Astrocyte (in vitro differentiated cells and primary cell): ENCODE measurements at regions not wholly inside any gene's neighbourhood (a gene's known extent, or its start where the extent isn't known, plus 50 kb on each side); places are given as distances from the start of the nearest gene placed in this dataset.

Experiments
- EZH2 ChIP-seq: IDR thresholded peaks from 2 replicates; pipeline ENCODE4 v1.6.1; 2012; ENCODE audit warnings: mild to moderate bottlenecking, low read length, inconsistent platforms; ENCODE audit not compliant: insufficient read depth
- TF ChIP-seq, protein P1 (sequence below): IDR thresholded peaks from 2 replicates; pipeline ENCODE4 v1.5.1; 2011; ENCODE audit warnings: low read depth, mild to moderate bottlenecking, inconsistent platforms, low read length, moderate library complexity; ENCODE audit not compliant: insufficient read depth

DNA sequence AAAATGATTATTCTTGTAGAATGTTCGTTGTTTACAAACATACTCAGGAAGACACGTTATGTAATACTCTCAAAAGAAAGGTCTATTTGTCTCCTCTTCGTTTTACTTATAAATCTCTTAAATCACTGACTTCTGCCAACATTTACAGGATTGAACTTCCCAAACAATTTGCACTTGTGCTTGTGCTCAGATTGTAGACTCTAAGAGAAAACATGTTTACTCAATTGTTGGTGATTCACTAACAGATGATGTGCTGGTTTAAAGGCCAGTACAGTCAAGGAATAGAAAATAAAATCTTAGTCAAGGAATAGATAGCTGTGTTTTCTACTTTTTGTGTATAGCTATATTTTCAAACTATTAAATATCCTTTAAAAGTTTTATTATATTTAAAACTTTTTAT is 172.8 kb downstream of the GJA1 start:
- TF ChIP-seq, protein P1, sequence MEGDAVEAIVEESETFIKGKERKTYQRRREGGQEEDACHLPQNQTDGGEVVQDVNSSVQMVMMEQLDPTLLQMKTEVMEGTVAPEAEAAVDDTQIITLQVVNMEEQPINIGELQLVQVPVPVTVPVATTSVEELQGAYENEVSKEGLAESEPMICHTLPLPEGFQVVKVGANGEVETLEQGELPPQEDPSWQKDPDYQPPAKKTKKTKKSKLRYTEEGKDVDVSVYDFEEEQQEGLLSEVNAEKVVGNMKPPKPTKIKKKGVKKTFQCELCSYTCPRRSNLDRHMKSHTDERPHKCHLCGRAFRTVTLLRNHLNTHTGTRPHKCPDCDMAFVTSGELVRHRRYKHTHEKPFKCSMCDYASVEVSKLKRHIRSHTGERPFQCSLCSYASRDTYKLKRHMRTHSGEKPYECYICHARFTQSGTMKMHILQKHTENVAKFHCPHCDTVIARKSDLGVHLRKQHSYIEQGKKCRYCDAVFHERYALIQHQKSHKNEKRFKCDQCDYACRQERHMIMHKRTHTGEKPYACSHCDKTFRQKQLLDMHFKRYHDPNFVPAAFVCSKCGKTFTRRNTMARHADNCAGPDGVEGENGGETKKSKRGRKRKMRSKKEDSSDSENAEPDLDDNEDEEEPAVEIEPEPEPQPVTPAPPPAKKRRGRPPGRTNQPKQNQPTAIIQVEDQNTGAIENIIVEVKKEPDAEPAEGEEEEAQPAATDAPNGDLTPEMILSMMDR: no peak
- no peak for TF ChIP-seq EZH2
